Activated naive CD4-positive, alpha-beta T cell treated with anti-CD3 and anti-CD28 coated beads, Interleukin-2, amount 10 ng/mL, durations not matched to agents 7 days and 5 days (primary cell): ENCODE measurements at regions not wholly inside any gene's neighbourhood (a gene's known extent, or its start where the extent isn't known, plus 50 kb on each side); places are given as distances from the start of the nearest gene placed in this dataset.
"Not testable (repeated sequence)": the region's sequence is repeated elsewhere in the genome, so short reads cannot be mapped to it uniquely, and the experiment has no call there.

ENCODE experiments used
- CTCF ChIA-PET: fragments of 350-600 bp; sonication (Branson Sonifier 250); formaldehyde crosslinking; loops from one replicate; lab custom pipeline; 2021; ENCODE audit warnings: antibody characterized with exemption; lab: Charles Lee
- DNase-seq: peaks from one replicate; pipeline ENCODE4 v3.0.0-alpha.2; 2020
- H3K27ac Mint-ChIP-seq: one replicate; pipeline ENCODE4 v1.8.0; 2021; ENCODE audit warnings: mild to moderate bottlenecking, moderate library complexity, mixed read lengths
- H3K27me3 Mint-ChIP-seq: one replicate; pipeline ENCODE4 v1.8.0; 2021; ENCODE audit warnings: mild to moderate bottlenecking, mixed read lengths
- H3K36me3 Mint-ChIP-seq: one replicate; pipeline ENCODE4 v1.8.0; 2021; ENCODE audit warnings: mixed read lengths
- H3K4me1 Mint-ChIP-seq: one replicate; pipeline ENCODE4 v1.8.0; 2021; ENCODE audit warnings: mixed read lengths
- H3K4me3 Mint-ChIP-seq: one replicate; pipeline ENCODE4 v1.8.0; 2021; ENCODE audit warnings: mild to moderate bottlenecking, moderate library complexity, mixed read lengths
- H3K9me3 Mint-ChIP-seq: one replicate; pipeline ENCODE4 v1.8.0; 2021; ENCODE audit warnings: mixed read lengths

DNA sequence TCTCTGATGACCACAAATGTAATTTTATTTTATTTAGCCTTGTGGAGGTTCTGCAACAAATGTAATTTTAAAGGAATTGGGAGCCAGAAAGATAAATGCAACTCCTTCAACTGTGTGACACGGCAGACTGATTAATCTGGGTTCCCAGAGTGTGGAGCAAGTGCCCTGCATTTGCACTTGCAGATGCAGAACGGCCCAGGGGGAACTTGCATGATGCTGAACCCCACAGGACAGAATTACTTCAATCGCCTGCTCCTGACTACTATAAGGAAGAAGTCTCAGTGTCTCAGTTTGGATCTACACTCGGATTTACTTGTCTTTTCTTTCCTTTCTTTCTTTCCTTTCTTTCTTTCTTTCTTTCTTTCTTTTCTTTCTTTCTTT, 107.2 kb upstream of the ACBD5 start:
- H3K4me3 Mint-ChIP-seq, CTCF ChIA-PET, DNase-seq, H3K27ac Mint-ChIP-seq, H3K36me3 Mint-ChIP-seq, H3K4me1 Mint-ChIP-seq, H3K9me3 Mint-ChIP-seq: not testable (repeated sequence)
- peaks cover 31% of the 10 kb centered on the region for H3K27me3 Mint-ChIP-seq

DNA sequence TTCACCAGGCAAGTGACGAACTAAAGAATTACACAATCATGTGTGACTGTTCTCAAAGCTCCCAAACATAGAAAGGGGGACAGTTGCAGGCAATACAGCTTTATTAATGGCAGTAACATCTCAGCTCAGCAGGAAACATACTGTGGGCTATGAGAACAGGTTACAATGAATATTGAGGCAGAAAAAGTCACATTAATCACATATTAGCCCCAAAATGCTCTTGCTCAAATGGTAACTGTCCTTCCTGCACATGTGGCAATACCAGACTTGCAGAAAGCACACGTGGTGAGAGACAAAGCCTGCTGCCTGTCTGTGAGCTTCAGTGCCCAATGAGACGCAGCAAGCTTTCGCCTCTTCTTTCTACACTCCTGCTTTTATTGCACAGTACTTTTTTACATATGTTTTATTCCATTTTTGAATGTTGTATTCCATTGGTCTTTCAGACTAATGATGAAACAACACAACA, 104.9 kb upstream of the ACBD5 start:
- H3K4me1 Mint-ChIP-seq, result no peaks in the 10 kb centered on the region
- no peak for DNase-seq
- no peaks in the 10 kb centered on the region for H3K9me3 Mint-ChIP-seq
- no peak overlapping the region for H3K27ac Mint-ChIP-seq
- CTCF ChIA-PET, result interaction anchor here (1.2 to 1.4 kb wide), 3 partner anchors 11 to 24 kb away, joined by 3 to 5 read pairs (median 4); no protein-coding TSS in a partner anchor
- no peak overlapping the region for H3K4me3 Mint-ChIP-seq
- peaks cover 26% of the 10 kb centered on the region for H3K27me3 Mint-ChIP-seq
- no peaks in the 10 kb centered on the region for H3K36me3 Mint-ChIP-seq

DNA sequence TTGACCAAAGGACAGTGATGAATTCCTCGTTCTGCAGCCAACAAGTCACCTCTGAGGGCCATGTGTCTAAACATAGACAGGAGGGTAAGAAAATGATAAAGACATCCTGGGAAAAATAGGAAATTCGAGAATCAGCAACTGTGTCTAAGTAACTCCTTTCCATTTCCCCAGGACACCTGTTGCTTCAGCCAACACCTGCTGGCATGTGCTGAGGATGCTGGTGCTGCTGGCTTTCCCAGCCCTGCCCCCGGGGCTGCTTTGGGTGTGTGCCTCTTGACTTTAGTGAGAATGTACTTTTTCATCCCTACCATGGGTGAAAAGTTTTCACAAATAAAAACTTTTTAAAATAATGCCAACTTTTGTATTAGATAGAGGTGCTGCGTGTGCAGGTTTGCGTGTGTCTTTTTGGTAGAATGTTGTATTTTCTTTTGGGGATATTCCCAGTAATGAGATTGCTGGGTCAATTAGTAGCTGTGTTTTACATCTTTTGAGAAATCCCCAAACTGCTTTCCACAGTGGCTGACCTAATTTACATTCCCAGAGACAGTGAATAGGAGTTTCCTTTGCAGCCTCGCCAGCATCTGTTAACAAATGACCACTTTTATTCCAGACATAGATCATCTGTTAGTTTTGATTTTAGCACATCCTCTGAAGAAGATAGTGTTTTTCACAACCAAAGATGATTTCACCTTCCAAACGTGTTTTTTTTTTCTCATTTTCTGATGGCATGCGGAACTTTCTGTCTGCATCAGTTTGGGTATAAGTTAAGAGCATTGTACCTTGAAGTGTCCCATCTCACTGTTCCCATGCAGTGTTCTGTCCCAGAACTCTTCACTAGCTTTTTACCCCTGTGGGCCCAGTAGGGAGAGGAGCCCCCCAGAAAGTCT, 104.2 kb upstream of the ACBD5 start:
- CTCF ChIA-PET, result interaction anchor here (1.2 to 1.4 kb wide), 3 partner anchors 10 to 25 kb away, joined by 3 to 5 read pairs (median 4); no protein-coding TSS in a partner anchor
- H3K4me3 Mint-ChIP-seq, result no peak overlapping the region
- H3K27ac Mint-ChIP-seq, result no peak overlapping the region
- no peak for DNase-seq
- no peaks in the 10 kb centered on the region for H3K9me3 Mint-ChIP-seq
- H3K4me1 Mint-ChIP-seq, result no peaks in the 10 kb centered on the region
- H3K27me3 Mint-ChIP-seq, result peaks cover 25% of the 10 kb centered on the region
- no peaks in the 10 kb centered on the region for H3K36me3 Mint-ChIP-seq

DNA sequence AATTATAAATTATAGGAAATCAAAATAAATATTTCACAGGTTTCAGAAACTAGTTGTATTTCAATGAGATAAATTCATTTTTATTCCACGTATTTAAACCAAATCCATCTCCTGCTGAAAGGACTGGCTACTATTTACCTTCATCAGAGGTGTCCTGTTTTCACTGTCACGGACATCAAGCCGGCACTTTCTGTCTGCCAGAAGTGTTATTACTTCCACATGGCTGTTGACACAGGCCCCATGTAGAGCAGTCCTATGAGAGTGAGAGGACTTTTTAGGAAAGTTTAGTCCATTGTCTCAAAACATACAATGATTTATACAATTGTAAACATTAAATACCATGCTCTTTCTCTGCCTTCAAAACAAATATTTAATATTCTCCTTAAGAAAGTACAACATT, 100.4 kb upstream of the ACBD5 start:
- H3K9me3 Mint-ChIP-seq, result no peaks in the 10 kb centered on the region
- CTCF ChIA-PET, result no interaction called here

DNA sequence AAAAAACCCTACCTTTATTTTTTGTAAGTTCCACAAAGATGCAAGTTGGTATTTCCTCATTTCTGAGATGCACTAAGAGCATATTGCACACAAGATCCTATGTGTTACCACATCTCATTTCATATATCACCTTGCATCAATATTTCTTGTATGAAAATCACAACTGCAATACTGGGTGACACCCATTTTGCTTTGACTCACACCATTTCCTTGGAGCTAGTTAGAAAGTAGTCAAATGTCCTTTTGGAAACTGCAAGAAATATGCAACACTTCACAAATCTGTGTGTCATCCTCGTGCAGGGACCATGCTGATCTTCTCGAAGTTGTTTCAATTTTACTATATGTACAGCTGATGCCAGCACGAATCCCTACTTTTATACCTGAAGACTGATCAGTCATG, 94.6 kb upstream of the ACBD5 start:
- H3K27me3 Mint-ChIP-seq, CTCF ChIA-PET, H3K4me1 Mint-ChIP-seq, H3K27ac Mint-ChIP-seq, H3K9me3 Mint-ChIP-seq, H3K4me3 Mint-ChIP-seq, DNase-seq, H3K36me3 Mint-ChIP-seq: not testable (repeated sequence)

More for the DNA sequence above, 100.4 kb upstream of the ACBD5 start:
- Mint-ChIP-seq H3K4me1 (no peaks in the 10 kb centered on the region), H3K27me3 (peaks cover 6% of the 10 kb centered on the region), H3K4me3 (no peak overlapping the region), H3K27ac (no peak overlapping the region), H3K36me3 (no peaks in the 10 kb centered on the region)
- no peak for DNase-seq

DNA sequence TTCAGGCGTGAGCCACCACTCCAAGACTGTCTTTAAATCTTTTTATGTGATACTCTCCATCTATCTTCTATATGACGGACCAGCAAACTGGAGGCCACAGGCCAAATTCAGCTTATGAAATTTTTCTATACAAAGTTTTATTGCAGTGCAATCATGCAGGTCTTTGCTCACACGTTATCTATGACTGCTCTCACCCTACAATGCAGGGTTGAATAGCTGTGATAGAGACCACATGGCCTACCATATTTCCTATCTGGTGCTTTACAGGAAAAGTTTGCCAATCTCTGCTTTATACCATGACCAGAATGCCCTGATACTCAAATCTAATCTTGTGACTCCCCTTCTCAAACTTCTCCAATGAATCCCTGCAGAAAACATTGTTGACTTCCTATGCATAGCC, 89.5 kb upstream of the ACBD5 start:
- no peak for DNase-seq
- no peak overlapping the region for H3K4me3 Mint-ChIP-seq
- H3K4me1 Mint-ChIP-seq, result no peaks in the 10 kb centered on the region
- CTCF ChIA-PET, result no interaction called here
- no peak overlapping the region for H3K27ac Mint-ChIP-seq
- no peaks in the 10 kb centered on the region for H3K36me3 Mint-ChIP-seq
- no peaks in the 10 kb centered on the region for H3K9me3 Mint-ChIP-seq
- peaks cover 11% of the 10 kb centered on the region for H3K27me3 Mint-ChIP-seq

DNA sequence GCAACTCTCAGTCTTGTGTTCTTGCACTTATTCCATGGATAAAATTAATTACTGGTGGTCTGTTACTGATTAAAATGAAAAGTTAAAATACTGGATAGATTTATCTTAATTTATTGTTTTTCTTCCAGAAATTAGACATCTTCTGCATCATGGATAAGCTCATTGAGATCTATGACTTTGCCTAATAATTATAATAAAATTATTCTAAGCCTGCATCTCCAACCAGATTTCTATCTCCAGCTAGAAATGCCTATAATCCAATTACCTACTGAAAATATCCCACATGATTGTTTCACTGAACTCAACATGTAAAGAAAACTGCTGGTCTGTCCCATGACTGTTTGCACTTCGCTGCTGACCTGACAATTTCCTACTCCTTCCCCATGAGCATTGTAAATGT, 88.3 kb upstream of the ACBD5 start:
- CTCF ChIA-PET, result no interaction called here
- Mint-ChIP-seq H3K36me3 (no peaks in the 10 kb centered on the region), H3K9me3 (no peaks in the 10 kb centered on the region), H3K4me3 (no peak overlapping the region), H3K27me3 (peaks cover 11% of the 10 kb centered on the region), H3K4me1 (no peaks in the 10 kb centered on the region), H3K27ac (no peak overlapping the region)
- no peak for DNase-seq

DNA sequence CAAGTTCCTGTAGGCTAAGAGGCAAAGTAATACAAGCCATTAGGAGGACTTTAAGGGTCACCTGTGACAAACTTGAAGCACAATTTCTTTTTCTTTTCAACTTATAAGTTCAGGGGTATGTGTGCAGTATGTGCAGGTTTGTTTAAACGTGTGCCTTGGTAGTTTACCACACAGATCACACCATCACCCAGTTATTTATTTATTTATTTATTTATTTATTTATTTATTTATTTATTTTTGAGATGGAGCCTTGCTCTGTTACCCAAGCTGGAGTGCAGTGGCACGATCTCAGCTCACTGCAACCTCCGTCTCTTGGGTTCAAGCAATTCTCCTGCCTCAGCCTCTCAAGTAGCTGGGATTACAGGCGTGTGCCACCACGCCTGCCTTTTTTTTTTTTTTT, 86.2 kb upstream of the ACBD5 start:
- H3K27ac Mint-ChIP-seq, CTCF ChIA-PET, H3K9me3 Mint-ChIP-seq, H3K36me3 Mint-ChIP-seq, H3K4me3 Mint-ChIP-seq, H3K4me1 Mint-ChIP-seq, DNase-seq: not testable (repeated sequence)
- H3K27me3 Mint-ChIP-seq, result peaks cover 10% of the 10 kb centered on the region

DNA sequence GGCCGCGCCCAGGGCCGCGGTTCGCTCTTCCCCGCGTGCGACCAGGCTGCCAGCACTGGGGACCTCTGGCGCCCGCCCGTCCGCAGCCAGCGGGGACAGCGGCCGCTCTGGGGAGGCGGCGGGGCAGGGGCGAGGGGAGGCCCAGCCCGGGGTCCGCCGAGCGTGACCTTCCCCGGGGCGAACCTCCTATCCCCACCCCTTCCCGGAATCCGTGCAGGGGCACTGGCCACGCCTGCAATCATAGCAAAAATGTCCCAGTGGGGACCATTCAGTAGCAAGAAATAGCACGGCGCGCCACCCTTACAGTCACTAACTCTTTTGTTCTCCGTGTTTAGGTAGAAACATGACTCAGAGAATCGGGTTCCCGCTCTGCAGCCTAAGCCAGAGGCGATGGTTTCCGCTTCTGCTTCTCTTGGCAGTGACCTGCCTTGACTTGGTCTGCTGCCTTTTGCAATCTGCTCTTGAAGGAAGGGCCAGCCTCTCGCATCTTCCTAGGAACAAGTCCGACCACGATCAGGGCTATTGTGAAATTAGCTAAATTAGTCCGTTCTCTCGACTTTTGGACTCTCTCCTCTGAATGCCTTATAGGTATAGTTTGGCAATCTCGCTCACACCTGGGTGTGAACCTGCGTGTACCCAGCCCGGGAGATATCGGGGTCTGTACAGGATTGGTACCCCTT, 79.3 kb upstream of the ACBD5 start:
- Mint-ChIP-seq H3K36me3 (no peaks in the 10 kb centered on the region), H3K4me3 (no peak overlapping the region), H3K4me1 (peaks cover 4% of the 10 kb centered on the region), H3K9me3 (no peaks in the 10 kb centered on the region), H3K27me3 (peaks cover 13% of the 10 kb centered on the region), H3K27ac (no peak overlapping the region)
- peak; percentile 24 for DNase-seq
- CTCF ChIA-PET, result no interaction called here

DNA sequence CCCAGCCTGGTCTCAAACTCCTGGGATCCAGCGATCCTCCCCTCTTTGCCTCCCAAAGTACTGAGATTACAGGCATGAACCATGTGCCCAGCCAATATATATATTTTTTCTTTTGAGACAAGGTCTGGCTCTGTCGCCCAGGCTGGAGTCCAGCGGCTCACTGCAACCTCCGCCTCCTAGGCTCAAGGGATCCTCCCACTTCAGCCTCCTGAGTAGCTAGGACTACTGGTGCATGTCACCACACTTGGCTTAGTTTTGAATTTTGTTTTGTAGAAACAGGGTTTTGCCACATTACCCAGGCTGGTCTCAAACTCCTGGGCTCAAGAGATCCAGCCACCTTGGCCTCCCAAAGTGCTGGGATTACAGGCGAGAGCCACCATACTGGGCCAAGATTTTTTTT, 78.5 kb upstream of the ACBD5 start:
- CTCF ChIA-PET, DNase-seq, H3K4me3 Mint-ChIP-seq, H3K27ac Mint-ChIP-seq, H3K4me1 Mint-ChIP-seq, H3K9me3 Mint-ChIP-seq, H3K36me3 Mint-ChIP-seq: not testable (repeated sequence)
- H3K27me3 Mint-ChIP-seq, result peaks cover 13% of the 10 kb centered on the region

DNA sequence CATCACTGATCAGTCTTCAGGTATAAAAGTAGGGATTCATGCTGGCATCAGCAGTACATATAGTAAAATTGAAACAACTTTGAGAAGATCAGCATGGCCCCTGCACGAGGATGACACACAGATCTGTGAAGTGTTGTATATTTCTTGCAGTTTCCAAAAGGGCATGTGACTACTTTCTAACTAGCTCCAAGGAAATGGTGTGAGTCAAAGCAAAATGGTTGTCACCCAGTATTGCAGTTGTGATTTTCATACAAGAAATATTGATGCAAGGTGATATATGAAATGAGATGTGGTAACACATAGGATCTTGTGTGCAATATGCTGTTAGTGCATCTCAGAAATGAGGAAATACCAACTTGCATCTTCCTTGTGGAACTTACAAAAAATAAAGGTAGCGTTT, 74.5 kb upstream of the ACBD5 start:
- H3K4me3 Mint-ChIP-seq, H3K27ac Mint-ChIP-seq, H3K9me3 Mint-ChIP-seq, H3K36me3 Mint-ChIP-seq, H3K4me1 Mint-ChIP-seq, CTCF ChIA-PET, DNase-seq: not testable (repeated sequence)
- H3K27me3 Mint-ChIP-seq, result peaks cover 15% of the 10 kb centered on the region

DNA sequence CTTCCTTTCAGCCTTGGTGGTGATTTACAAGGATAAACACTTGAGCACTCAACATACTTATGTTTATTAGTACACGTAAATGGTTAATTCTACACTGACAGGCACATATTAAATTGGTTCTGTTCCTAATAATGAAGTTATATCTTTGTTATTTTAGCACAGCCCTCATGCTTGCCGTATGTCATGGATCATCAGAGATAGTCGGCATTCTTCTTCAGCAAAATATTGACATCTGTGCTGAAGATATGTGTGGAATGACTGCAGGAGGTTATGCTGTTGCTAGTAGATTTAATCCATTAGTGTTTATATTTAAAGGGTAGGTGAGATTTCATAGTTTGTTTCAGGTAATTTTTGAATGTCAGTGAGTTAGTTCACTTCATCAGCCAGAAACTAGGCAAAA, 73.0 kb upstream of the ACBD5 start:
- CTCF ChIA-PET, H3K9me3 Mint-ChIP-seq, H3K27me3 Mint-ChIP-seq, DNase-seq, H3K36me3 Mint-ChIP-seq, H3K4me3 Mint-ChIP-seq, H3K4me1 Mint-ChIP-seq, H3K27ac Mint-ChIP-seq: not testable (repeated sequence)

DNA sequence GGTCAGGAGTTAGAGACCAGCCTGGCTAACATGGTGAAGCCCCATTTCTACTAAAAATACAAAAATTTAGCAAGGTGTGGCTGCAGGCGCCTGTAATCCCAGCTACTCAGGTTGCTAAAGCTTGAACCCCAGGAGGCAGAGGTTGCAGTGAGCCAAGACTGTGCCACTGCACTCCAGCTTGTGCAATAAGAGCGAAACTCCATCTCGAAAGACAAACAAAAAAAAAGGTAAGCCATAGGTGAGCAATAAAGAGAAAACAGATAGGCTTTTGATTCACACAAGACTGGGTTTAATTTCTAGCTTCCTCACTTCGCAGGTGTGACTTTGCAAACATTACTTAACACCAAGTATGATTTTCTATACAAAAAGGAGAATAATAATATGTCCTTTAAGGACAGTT, 72.3 kb upstream of the ACBD5 start:
- no peak overlapping the region for H3K4me3 Mint-ChIP-seq
- H3K4me1 Mint-ChIP-seq, result no peaks in the 10 kb centered on the region
- CTCF ChIA-PET, result no interaction called here
- no peak for DNase-seq
- H3K27me3 Mint-ChIP-seq, result peaks cover 4% of the 10 kb centered on the region
- H3K27ac Mint-ChIP-seq, result no peak overlapping the region
- H3K36me3 Mint-ChIP-seq, result no peaks in the 10 kb centered on the region
- no peaks in the 10 kb centered on the region for H3K9me3 Mint-ChIP-seq

DNA sequence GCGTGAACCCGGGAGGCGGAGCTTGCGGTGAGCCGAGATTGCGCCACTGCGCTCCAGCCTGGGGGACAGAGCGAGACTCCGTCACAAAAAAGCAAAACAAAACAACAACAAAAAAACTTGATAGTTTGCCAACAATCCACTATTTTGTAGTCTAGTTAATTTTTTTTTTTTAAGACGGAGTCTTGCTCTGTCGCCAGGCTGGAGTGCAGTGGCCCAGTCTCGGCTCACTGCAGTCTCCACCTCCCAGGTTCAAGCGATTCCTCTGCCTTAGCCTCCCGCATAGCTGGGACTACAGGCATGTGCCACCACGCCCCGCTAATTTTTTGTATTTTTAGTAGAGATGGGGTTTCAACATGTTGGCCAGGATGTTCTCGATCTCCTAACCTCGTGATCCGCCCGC, 71.2 kb upstream of the ACBD5 start:
- DNase-seq, H3K36me3 Mint-ChIP-seq, H3K27ac Mint-ChIP-seq, H3K27me3 Mint-ChIP-seq, CTCF ChIA-PET, H3K4me3 Mint-ChIP-seq, H3K9me3 Mint-ChIP-seq, H3K4me1 Mint-ChIP-seq: not testable (repeated sequence)

DNA sequence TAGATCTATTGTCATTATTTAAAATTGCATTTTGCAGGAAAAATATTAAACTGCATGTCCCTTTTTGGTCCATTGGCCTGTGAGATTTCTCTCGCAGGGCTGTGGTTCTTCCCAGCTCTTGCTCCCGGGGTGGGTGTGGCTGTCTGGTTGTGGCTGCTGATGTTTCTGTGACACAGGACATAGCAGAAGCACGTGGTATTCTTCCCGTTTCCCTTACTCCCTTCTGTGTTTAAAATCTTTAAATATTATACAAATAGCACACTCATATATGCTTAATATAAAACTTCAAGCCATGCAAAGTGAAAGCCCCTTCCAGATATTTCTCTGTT, 57.9 kb upstream of the ACBD5 start:
- H3K27ac Mint-ChIP-seq, H3K4me1 Mint-ChIP-seq, H3K4me3 Mint-ChIP-seq, DNase-seq, H3K9me3 Mint-ChIP-seq, H3K36me3 Mint-ChIP-seq: not testable (repeated sequence)
- peaks cover 24% of the 10 kb centered on the region for H3K27me3 Mint-ChIP-seq
- CTCF ChIA-PET, result interaction anchor here (1.2 kb wide), 1 partner anchor 61 kb away, joined by 3 read pairs; no protein-coding TSS in a partner anchor
